GM21526 (cell line): ENCODE measurements at regions not wholly inside any gene's neighbourhood (a gene's known extent, or its start where the extent isn't known, plus 50 kb on each side); places are given as distances from the start of the nearest gene placed in this dataset.
A peak's percentile ranks its signal among the peaks of the same experiment; 100 is the strongest.
"Not testable (repeated sequence)": the region's sequence is repeated elsewhere in the genome, so short reads cannot be mapped to it uniquely, and the experiment has no call there.

Experiments used
- ATAC-seq: cut with Tn5 transposase; IDR thresholded peaks from one replicate; pipeline ENCODE4 v1.9.1; 2021; ENCODE audit warnings: moderate library complexity; ENCODE audit not compliant: unreplicated experiment, low FRiP score

- no peak for ATAC-seq
These were observed 210.7 kb downstream of the EFCAB11 start for GRCh38 chr14:89743828-89744227.

GRCh38 chr14:89740241-89740640 lies 214.3 kb downstream of the EFCAB11 start:
- ATAC-seq, result no peak

DNA sequence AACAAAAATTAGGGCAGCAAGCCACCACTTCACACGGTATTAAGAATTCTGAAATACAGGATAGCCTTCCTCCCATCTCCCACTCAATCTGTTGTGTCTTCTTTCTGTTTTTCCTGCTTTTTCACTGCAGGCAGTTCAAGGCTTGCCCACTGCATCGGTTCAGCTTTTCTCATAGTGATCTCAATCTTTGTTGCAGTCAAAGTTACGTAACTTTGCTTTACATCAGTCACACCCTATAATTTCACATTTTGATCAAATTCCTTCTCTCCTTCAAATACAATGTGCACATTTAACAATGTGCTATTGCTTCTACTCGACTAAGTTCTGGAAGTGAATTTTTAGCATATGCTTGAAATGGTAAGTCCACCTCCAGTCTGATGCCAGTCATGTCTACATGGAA lies 217.6 kb downstream of the EFCAB11 start:
- ATAC-seq, result no peak

GRCh38 chr14:89731396-89731933 lies 223.1 kb downstream of the EFCAB11 start:
- ATAC-seq, result no peak

DNA sequence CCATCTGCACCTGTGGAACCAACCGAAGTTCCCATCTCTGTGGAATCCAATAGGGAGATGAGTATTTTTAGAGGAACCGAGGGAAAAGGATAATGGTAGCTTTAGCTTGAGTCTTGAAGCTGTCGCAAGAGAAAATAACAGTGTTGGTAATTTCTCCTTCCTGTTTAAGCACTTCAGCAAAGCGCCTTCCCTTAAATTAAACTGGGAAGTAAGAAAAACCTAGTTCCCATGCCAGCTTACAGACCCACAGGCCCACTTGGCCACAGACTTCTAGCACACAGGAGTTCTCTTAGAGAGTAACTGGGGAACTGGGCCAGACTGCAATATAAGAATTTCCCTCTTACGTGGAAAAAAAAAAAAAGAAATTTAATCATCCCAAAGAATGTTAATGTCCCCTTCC lies 223.8 kb downstream of the EFCAB11 start:
- ATAC-seq, result no peak

- ATAC-seq, result no peak
These were observed 225.6 kb downstream of the EFCAB11 start for GRCh38 chr14:89728964-89729363.

DNA sequence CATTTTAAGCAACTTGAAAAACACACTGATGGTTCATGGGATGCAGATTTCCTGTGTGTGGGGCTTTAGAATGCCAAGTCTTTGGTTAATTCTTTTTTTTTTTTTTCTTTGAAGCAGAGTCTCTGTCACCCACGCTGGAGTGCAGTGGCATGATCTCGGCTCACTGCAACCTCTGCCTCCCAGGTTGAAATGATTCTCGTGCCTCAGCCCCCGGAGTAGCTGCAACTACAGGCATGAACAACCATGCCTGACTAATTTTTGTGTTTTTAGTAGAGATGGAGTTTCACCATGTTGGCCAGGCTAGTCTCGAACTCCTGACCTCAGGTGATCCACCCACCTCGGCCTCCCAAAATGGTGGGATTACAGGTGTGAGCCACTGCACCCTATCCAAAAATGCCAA lies 228.3 kb downstream of the EFCAB11 start:
- ATAC-seq, result not testable (repeated sequence)

- ATAC-seq, result no peak
These were observed 229.9 kb downstream of the EFCAB11 start for GRCh38 chr14:89724628-89724960.

DNA sequence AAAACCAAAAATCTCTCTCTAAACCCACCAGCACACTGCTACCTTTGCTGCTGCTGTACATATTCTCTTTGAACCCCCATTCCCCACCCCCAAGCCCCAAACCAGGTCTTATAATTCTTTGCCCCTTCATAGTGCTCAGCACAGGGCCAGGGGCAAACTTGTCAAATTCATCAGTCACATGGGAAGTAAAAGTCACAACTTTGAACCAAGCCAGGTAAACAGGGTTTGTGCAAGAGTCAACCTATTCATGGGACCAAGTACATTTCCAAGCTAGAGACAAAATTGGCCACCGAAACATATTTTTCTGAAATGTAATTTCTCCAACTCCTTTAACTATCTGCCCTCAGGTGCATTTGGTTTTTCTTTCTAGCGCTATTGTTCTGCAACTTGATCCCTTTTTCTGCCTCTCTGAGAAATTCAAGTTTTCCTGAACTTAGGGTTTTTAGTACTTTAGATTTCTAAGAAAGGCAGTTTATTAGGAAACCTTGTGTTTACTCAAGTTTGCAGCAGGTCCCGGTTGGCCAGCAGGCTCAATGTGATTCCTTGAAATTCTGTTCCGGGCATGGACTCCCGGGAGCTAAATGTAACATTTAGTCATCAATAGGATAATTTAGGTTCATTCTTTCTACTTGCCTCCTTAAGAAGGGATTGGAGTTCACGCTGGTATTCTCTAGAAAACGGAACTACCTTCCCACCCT lies 230.5 kb downstream of the EFCAB11 start:
- ATAC-seq, result no peak

- ATAC-seq, result no peak
These were observed 232.6 kb downstream of the EFCAB11 start for GRCh38 chr14:89721956-89722355.

- peak; percentile 79 for ATAC-seq
These were observed 233.5 kb downstream of the EFCAB11 start for GRCh38 chr14:89720741-89721729.

- ATAC-seq, result no peak
These were observed 234.3 kb downstream of the EFCAB11 start for GRCh38 chr14:89720076-89720687.

- no peak for ATAC-seq
These were observed 235.0 kb downstream of the EFCAB11 start for GRCh38 chr14:89719366-89720075.

DNA sequence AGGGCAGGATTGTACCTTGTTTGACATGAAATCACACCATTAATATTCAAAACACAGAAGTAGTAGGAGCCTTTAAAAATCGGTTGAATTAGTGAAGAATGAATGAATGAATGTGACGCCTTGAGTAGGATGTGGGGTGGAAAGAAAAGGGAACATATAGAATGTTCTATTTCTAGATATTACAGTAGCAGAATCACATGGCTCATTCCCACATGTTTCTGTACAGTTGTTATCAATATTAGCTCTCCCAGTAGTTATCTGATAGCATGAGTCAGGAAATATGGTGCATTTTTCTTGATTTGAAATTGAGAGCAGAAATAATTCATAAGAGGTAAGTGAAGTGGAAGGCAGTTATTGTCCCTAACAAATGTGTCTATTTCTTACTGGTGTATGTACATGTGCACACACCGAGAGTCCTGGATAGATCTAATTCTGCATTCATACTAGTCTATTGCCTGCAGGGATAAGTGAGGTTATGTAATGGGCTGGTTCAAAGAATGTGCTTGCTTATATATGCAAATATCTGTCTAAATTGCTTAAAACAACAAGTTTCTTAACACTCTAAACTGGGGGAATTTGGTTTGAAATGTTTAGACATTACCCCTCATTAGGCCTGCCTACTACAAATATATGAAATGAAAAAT lies 245.4 kb downstream of the EFCAB11 start:
- ATAC-seq, result no peak

DNA sequence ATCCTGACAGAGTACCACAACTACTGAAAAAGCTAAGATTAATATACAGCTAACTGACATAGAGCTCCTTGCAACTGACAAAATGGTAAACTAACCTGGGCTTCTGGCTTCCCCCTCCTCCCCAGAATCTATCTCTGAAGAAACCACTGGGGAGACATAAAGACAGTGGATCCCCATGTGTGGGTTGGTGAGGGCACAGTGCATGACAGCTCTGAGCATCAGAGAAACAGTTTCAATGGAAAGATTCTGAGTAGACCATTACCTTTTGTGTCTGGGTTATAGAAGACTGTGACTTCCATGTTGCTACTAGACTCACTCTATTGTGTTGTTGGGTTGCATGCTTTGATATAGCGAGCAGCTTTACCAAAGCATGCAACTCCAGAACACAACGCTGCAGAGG lies 247.4 kb downstream of the EFCAB11 start:
- ATAC-seq, result no peak

GRCh38 chr14:89702876-89703200 lies 251.7 kb downstream of the EFCAB11 start:
- ATAC-seq, result no peak

DNA sequence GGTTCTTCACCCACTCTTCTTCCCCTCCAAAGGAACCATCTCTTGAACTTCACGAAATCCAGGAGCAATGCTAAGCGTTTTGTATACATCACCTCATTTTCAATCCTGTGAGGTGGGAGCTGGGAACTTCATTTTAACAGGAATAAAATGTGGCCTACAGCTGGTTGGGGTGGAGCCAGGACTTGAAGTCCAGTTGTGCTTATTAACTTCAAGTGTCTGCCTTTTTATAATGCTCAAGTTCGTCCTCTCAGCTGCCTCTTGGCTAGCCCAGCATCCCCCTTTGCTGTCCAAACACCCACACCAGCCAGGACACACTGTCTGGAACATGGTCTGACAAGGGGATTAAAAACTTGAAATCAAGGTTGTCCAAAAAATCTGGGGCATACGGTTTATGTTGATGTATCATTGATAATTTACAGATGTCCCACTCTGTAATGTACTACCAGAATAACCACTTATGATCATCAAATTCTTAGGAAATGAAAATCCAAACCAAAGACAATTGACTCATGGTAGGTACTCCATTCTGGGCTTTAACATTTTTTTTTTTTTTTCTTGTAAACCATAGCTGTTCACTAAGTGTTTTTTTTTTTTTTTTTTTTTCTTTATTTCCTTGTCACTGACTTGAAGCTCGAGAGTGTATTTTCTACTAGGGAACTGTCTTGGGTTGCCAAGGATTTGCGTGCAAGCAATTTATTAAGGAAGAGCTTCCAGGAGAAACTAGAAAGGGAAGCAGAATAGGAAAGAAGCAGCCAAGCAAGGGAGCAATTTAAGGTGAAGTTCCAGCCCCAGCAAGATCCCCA lies 252.3 kb downstream of the EFCAB11 start:
- ATAC-seq, result no peak

- peak; percentile 73 for ATAC-seq
These were observed 253.1 kb downstream of the EFCAB11 start for GRCh38 chr14:89701211-89702043.
